ENCODE measurements at regions not wholly inside any gene's neighbourhood (a gene's known extent, or its start where the extent isn't known, plus 50 kb on each side); places are given as distances from the start of the nearest gene placed in this dataset.
"Not testable (repeated sequence)": the region's sequence is repeated elsewhere in the genome, so short reads cannot be mapped to it uniquely, and the experiment has no call there.

GRCh38 chr4:26209378-26209777, 111.4 kb upstream of the RBPJ start:
- not testable (repeated sequence) for TF ChIP-seq KDM1A (IDR thresholded peaks at IDR 0.05; ENCODE audit: low read depth); FOSL2 (IDR thresholded peaks at IDR 0.05); FOSL2 (CRISPR knock-in tag; IDR thresholded peaks at IDR 0.05); CHD2 (IDR thresholded peaks at IDR 0.05; ENCODE audit: low read length, partially characterized antibody); REST (IDR thresholded peaks at IDR 0.05); RAD21 (conservative IDR thresholded peaks at IDR 0.05 in 1 of 2, IDR thresholded peaks at IDR 0.05 in 1 of 2); CBX8 (IDR thresholded peaks at IDR 0.05); CTCF (IDR thresholded peaks at IDR 0.05)
